Activated CD4-positive, alpha-beta T cell treated with anti-CD3 and anti-CD28 coated beads for 1 hour (primary cell): ENCODE measurements at regions not wholly inside any gene's neighbourhood (a gene's known extent, or its start where the extent isn't known, plus 50 kb on each side); places are given as distances from the start of the nearest gene placed in this dataset.
"Not testable (repeated sequence)": the region's sequence is repeated elsewhere in the genome, so short reads cannot be mapped to it uniquely, and the experiment has no call there.

Experiments used
- DNase-seq: peaks from one replicate; pipeline ENCODE4 v3.0.0-alpha.2; 2020

GRCh38 chr9:19931098-19931890 is 142.5 kb upstream of the SLC24A2 start:
- DNase-seq, result no peak

- DNase-seq, result no peak
Measured at GRCh38 chr9:19927560-19927959, 138.7 kb upstream of the SLC24A2 start.

- no peak for DNase-seq
Measured at GRCh38 chr9:19926774-19927173, 137.9 kb upstream of the SLC24A2 start.

DNA sequence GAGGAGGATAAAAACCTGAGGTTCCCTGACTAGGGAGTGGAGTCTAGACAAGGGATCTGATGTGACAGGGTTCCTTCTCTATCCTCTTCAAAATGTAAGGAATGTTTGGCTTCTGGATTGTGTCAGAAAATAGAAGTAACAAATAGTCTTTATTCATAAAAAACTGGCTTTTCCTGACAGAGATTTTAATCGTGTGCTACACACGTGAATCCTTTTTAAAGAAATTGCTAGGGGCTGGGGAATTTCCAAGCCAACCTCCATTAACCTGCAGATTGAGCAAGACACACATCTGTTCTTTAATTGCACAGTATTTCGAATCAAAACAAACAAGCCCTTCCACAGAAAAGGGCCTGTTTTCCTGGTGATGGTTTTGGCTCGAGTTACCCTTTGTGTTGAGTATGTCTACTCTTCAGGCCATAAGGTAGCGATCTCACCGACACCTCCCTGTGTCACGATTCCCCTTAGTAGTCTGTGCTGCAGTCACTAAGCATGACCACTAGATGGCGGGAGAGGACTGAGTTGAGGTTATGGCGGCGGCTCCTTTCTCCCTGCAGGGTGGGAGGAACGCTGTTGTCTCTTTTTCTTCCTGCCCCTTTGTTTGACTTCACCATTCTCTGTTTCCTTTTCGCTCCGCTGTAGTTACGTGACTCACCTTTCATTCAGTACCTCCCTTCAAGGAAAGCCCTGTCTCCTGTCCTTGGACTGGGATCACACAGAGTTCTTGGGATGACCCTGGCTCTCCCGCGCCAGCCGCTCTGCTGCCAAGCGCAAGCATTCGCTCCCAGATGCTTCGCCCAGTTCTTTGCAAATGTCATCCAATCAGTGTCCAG is 137.1 kb upstream of the SLC24A2 start:
- DNase-seq, result peak; percentile 70

- no peak for DNase-seq
Measured at GRCh38 chr9:19924080-19924479, 135.2 kb upstream of the SLC24A2 start.

DNA sequence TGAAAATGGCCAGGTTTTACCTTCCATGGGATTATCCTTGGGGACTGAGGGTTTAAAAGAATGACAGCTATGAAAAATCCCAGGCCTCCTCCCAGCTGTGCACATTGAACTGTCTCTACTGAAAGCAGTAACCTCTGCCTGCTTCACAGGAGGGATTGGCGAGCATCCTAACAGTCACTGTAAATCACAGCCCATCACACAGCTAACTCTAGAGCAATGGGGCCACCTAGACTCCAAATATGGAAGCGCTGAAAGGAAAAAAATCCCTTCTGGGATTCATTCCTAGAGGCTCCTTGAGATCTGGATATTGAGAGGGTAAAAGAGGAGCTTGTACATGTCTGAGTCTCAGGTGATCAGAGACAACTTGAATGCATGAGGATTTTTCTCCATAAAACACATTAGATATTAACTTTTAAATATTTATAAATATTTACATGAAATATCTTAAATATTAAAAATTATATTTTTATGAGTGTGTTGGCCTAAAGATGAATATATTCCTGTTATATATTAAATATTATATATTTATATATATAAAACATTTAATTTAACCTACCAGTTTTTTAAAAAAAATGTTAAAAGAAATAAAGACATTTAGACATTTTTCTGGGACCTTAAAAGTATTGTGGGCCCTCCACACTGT is 133.8 kb upstream of the SLC24A2 start:
- DNase-seq, result no peak

DNA sequence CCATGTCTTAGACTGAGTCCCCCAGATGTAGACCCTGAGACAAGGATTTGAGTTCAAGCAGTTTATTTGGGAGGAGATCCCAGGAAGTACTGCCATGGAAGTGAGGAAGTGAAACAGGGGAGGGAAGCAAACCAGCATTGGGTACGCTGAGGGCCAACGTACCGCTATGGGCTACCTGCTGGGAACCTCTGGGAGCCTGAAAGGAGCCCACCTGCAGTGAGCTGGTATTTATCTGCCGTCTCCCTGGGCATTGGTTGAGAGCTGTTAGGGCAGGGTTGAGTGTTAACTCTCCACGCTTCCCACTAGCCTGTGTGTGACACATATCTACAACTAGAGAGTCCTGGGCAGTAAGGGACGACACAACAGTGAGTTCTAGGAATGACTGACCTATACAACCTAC is 131.6 kb upstream of the SLC24A2 start:
- no peak for DNase-seq

GRCh38 chr9:19918630-19919029 is 129.8 kb upstream of the SLC24A2 start:
- no peak for DNase-seq

DNA sequence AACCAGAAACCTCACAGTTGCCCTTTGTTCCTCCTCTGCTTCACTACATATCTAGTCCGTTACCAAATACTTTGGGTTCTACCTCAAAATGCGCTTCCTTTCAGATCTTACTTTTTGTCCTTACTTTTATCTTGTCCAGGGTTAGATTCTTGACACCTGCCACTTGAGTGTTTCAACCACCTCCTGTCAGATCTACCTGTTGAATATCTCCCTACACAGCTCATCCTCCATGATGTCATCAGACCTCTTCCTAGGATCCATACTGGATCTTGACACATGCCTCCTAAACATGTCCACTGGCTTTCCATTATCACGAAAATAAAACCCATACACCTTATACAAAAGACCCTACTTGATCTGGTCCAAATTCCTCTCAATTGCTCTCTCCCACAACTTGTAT is 125.2 kb upstream of the SLC24A2 start:
- no peak for DNase-seq

DNA sequence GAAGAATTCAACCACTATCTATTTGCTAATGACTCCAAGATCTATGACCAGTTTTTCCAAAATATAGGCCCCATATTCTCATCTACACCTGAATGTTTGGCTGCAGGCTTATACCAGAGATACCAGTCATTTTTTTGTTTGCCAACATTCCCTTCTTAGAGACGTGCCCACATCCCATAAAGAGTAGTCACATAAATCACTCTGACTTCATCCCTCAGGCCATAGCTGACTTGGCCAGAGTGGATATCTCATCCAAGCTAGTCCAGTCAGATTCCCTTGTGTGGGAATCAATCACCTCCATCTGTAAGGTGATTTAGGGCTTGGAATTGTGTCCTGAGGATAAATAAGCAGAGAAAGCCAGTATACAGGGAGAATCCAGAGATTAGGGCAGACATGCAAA is 124.3 kb upstream of the SLC24A2 start:
- DNase-seq, result no peak

DNA sequence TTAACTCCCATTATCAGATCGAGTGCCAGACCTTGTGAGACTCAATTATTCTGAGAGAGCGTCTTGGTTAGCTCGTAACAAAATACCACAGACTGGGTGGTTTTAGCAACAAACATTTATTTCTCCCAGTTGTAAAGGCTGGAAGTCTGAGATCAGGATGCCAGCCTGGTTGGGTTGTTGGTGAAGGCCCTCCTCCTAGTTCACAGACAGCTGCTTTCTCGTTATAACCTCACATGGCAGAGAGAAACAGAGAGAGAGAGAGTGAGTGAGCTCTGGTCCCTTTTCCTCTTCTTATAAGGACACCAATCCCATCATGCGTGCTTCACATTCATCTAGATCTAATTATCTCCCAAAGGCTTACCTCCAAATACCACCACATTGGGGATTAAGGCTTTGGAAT is 114.2 kb upstream of the SLC24A2 start:
- DNase-seq, result no peak

DNA sequence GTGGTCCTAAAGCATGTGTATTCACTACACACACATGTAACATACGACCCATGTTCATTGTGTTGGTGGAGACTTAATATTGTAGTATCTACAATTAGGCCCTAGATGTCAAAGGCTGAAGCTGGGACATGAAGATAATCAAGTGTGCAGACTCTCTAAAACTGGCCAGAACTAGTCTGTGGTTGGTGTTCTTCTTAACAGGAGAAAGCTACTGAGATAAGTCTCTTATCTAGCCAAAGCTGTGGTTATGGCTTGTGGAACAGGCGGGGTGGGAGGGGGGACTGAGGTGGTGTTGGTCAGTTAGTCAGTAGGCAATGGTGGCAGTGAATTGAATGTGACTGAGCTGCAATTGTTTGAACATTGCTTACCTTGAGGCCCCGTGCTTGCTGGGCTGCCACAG is 112.7 kb upstream of the SLC24A2 start:
- no peak for DNase-seq

DNA sequence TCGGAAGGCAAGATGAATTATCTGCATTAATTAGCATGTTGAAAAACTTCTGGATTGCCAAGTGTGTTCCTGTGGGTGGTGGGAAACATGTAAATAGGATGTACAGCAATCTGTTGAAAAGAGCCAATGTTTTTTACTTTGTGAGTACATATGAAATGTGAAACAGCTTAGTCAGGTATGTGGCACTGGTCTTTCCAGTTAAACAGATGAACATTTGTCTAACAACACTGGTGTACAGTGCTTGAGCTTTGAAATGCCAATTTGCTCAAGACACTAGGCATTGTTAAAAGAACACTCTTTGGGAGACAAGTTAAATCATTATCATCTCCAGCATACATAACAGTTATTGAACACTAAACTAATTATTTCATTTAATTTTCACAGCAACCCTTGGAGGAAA is 107.3 kb upstream of the SLC24A2 start:
- no peak for DNase-seq

DNA sequence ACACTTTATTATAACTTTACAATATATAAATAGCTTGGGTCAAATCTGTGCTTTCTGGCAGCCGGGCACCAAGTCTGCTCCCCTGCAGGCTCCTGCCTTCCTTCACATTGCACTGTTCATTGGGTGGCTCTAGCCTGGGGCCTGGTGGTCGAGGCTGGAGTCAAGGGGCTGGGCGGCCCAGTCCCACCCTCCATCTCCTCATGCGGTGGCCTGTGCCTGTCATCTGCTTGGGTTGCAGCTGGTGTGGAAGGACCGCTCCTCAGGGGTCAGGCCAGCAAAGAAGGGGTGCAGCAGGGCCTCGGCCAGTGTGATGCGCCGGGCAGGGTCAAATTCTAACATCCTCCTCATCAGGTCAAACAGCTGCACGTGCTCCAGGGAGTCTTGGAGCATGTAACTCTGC is 106.7 kb upstream of the SLC24A2 start:
- not testable (repeated sequence) for DNase-seq

DNA sequence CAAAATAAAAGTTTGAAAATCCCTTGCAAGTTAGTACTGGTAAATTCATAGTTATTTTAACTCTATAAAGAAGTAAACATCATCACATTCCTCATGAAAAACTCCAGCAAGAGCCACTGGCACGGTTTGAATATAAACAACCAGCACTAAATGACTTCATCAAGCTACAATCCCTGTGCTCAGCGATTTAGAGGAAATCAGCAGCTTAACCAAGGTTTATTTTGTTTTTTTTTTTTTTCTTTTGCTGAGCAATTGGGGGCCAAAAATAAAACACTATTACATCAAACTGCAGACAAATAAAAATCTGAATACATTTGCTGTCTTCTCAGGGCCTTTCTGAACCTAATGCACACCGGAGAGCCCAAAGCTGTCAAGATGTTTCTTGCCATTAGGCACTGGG is 106.2 kb upstream of the SLC24A2 start:
- no peak for DNase-seq

GRCh38 chr9:19885608-19886007 is 96.8 kb upstream of the SLC24A2 start:
- no peak for DNase-seq

DNA sequence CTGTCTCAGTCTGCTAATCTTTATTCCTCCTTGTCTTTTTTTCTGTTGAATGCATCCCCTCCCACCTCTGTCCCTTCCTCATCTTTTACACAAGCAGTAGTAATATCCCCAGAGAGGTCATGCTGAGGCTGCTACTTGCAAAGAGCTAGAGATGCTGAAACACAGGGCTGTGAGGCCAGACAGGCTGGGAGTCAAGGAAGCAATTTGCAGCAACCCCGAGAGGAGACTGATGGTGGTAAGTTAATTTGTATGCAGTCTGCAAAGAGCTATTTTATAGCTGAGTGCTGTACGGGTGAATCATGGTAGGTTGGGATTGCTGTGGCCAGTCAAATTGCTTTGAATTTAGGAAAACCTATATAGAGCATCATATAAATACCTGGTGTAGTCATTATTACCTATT is 90.2 kb upstream of the SLC24A2 start:
- DNase-seq, result no peak

GRCh38 chr9:19876569-19877316 is 87.9 kb upstream of the SLC24A2 start:
- DNase-seq, result no peak

GRCh38 chr9:19875291-19875920 is 86.6 kb upstream of the SLC24A2 start:
- DNase-seq, result no peak

DNA sequence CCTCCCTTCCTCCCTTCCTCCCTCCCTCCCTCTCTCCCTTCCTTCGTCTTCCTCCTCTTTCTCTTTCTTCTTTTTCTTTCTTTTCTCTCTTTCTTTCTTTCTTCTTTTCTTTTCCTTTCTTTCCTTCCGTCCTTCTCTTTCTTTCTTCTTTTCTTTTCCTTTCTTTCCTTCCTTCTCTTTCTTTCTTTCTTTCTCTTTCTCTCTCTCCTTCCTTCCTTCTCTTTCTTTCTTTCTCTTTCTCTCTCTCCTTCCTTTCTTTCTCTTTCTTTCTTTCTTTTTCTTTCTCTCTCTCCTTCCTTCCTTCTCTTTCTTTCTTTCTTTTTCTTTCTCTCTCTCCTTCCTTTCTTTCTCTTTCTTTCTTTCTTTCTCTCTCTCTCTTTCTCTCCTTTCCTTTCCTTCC is 84.4 kb upstream of the SLC24A2 start:
- DNase-seq, result not testable (repeated sequence)

DNA sequence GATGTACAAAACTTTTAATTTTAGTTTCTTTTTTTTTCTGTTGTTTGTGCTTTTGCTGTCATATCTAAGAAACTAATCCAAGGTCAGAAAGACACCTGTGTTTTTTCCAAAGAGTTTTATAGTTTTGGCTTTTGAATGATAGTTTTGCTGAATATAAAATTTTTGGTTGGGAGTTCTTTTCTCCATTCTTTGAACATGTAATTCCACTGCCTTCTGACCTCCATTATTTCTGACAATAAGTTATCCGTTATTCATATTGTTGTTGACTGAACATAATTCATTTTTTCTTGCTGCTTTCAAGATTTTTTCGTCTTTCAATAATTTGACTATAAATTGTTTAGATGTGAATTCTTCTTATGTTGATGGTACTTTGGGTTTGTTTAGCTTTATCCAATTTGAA is 82.2 kb upstream of the SLC24A2 start:
- DNase-seq, result no peak

DNA sequence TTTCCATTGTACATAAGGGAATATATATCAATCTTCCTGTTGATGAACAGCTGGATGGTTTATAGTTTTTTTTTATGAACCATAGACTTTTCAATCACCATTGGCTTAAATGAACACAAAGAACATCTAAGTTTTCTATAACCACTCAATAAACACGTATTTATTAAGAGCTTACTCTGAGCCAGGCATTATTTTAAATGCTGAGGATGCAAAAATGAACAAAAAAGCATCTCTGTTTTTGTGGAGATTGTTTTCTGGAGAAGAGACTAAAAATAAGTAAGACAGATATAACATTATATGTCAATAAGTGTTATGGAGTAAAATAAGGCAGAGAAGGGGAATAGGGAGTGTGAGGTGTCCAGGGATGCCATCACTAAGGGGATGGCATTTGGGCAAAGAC is 52.1 kb upstream of the SLC24A2 start:
- no peak for DNase-seq
